ENCODE measurements at regions not wholly inside any gene's neighbourhood (a gene's known extent, or its start where the extent isn't known, plus 50 kb on each side); places are given as distances from the start of the nearest gene placed in this dataset.

DNA sequence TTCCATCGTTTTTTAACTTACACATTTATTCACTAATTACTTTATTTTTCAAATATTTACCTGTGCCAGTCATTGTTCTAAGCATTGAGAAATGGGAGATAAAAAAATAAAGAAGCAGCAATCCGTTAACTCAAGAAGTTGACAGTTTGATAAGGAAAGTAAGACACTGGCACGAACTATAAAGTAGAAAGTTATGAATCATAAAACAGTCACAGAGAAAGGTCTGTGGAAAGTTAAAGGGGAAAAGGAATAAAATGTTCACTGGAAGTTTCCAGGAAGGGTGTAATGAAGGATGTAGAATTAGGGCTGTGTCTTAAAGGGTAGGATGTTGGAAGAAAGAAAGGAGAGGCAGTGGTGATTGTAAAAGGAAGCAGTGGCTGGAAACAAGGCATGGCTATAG is 118.9 kb downstream of the RDH14 start:
- H3K4me3 ChIP-seq (ENCODE audit: low read depth, low read length): no peak overlapping the region
- POLR2A ChIA-PET: no interaction called here
- TF ChIP-seq, protein P1, sequence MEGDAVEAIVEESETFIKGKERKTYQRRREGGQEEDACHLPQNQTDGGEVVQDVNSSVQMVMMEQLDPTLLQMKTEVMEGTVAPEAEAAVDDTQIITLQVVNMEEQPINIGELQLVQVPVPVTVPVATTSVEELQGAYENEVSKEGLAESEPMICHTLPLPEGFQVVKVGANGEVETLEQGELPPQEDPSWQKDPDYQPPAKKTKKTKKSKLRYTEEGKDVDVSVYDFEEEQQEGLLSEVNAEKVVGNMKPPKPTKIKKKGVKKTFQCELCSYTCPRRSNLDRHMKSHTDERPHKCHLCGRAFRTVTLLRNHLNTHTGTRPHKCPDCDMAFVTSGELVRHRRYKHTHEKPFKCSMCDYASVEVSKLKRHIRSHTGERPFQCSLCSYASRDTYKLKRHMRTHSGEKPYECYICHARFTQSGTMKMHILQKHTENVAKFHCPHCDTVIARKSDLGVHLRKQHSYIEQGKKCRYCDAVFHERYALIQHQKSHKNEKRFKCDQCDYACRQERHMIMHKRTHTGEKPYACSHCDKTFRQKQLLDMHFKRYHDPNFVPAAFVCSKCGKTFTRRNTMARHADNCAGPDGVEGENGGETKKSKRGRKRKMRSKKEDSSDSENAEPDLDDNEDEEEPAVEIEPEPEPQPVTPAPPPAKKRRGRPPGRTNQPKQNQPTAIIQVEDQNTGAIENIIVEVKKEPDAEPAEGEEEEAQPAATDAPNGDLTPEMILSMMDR (IDR thresholded peaks at IDR 0.05; ENCODE audit: insufficient read depth, low read depth, low read length): no peak
- DNase-seq (ENCODE audit: low read depth): no peak
- CTCF ChIA-PET: no interaction called here
- H3K27me3 ChIP-seq (ENCODE audit: control insufficient read depth, insufficient read depth, low read length): no peaks in the 10 kb centered on the region
- H3K36me3 ChIP-seq (ENCODE audit: control insufficient read depth, insufficient read depth, low read length): no peaks in the 10 kb centered on the region

DNA sequence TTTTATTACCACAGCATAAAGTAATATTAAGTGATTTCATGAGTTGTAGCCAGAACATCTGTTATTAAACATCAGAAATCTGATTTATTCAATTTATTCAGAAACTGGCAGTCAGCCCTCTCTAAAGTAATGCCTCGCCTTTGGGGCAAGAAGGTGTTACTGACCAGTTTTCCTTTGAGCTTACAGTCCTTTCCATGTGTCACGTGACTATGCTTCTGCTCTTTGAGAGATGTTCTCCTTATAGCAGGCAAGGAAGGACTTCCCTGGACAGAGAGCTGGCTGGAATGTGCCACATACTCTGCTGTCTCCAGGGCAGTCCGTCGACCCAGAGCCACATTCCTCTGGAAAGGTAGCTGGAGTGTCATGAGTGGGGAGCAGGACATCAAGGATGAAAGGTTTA is 119.7 kb downstream of the RDH14 start:
- no peaks in the 10 kb centered on the region for H3K27me3 ChIP-seq (ENCODE audit: control insufficient read depth, insufficient read depth, low read length)
- H3K4me3 ChIP-seq (ENCODE audit: low read depth, low read length): no peak overlapping the region
- TF ChIP-seq, protein P1 (IDR thresholded peaks at IDR 0.05; ENCODE audit: insufficient read depth, low read depth, low read length): no peak
- no peak for DNase-seq (ENCODE audit: low read depth)
- ChIA-PET CTCF (interaction anchor here (1.5 kb wide), 1 partner anchor 79 kb away, joined by 3 read pairs; no protein-coding TSS in a partner anchor), POLR2A (no interaction called here)
- H3K36me3 ChIP-seq (ENCODE audit: control insufficient read depth, insufficient read depth, low read length): no peaks in the 10 kb centered on the region

DNA sequence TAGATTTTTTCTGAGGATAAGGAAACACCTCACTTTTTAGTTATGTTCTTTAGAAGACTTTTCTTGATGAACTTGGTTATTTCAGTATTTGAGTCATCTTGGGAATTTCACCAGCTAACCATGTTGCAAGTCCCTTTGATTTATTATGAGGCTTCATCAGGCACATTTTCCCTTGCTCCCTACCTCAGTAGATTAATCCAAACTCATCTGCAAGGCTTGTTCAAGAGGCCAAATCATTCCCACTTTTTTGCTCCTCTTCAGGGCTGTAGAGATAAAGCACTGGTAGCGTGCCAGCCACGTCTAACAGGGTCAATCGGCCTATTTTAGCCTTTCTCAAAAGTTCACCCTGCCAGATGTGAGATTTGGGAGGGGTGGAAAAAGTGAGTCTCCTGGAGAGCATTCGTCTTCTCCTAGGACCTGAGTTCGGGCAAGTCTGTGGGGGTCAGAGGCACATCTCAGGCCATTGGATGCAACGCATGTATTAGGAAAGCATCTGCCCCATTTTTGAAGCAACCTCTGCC is 120.3 kb downstream of the RDH14 start:
- ChIA-PET POLR2A (no interaction called here), CTCF (interaction anchor here (0.8 to 3.2 kb wide), 5 partner anchors 10 to 80 kb away, joined by 3 to 8 read pairs (median 3); no protein-coding TSS in a partner anchor)
- TF ChIP-seq, protein P1 (IDR thresholded peaks at IDR 0.05; ENCODE audit: insufficient read depth, low read depth, low read length): no peak
- no peak for DNase-seq (ENCODE audit: low read depth)
- no peak overlapping the region for H3K4me3 ChIP-seq (ENCODE audit: low read depth, low read length)
- no peaks in the 10 kb centered on the region for H3K27me3 ChIP-seq (ENCODE audit: control insufficient read depth, insufficient read depth, low read length)
- no peaks in the 10 kb centered on the region for H3K36me3 ChIP-seq (ENCODE audit: control insufficient read depth, insufficient read depth, low read length)

DNA sequence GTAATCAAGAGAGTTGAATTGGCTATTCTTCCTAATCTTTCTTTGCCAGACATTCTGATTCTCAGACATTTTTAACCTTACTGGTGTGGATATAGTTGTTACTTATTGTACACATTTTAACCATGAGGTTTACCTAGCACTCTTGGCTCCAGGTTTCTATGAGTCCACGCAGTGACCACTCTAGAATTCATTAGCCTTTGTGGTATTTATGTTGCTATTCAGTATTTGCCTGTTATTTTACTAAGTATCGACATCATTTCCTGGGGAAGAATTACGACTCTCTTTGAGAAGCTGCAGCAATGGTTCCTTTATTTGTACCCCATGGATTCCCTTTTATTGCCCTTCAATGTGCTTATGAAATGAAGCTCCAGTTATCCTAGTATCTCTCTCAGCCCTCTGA is 120.7 kb downstream of the RDH14 start:
- no peaks in the 10 kb centered on the region for H3K36me3 ChIP-seq (ENCODE audit: control insufficient read depth, insufficient read depth, low read length)
- H3K4me3 ChIP-seq (ENCODE audit: low read depth, low read length): no peak overlapping the region
- H3K27me3 ChIP-seq (ENCODE audit: control insufficient read depth, insufficient read depth, low read length): no peaks in the 10 kb centered on the region
- DNase-seq (ENCODE audit: low read depth): no peak
- POLR2A ChIA-PET: no interaction called here
- TF ChIP-seq, protein P1 (IDR thresholded peaks at IDR 0.05; ENCODE audit: insufficient read depth, low read depth, low read length): no peak
- CTCF ChIA-PET: interaction anchor here (0.8 to 3.2 kb wide), 5 partner anchors 10 to 80 kb away, joined by 3 to 8 read pairs (median 3); no protein-coding TSS in a partner anchor

DNA sequence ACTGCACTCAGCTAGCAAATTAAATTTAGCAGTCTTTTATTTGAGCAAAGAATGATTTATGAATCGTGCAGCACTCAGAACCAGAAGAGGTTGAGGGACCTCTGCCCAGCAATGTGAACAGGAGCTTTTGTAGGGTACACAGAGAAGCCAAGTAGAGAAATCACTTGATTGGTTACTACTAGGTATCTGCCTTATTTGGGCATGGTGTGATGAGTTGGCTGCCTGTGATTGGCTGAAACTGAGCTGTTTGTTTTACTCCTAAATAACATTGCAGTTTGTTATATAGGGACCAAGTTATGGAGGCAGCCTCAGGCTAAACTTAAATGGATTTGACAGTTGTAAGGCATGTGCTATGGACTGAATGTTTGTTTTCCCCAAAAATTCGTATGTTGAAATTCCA is 122.5 kb downstream of the RDH14 start:
- DNase-seq (ENCODE audit: low read depth): no peak
- no peaks in the 10 kb centered on the region for H3K27me3 ChIP-seq (ENCODE audit: control insufficient read depth, insufficient read depth, low read length)
- CTCF ChIA-PET: interaction anchor here (1.0 to 3.2 kb wide), 3 partner anchors 12 to 83 kb away, joined by 3 to 11 read pairs (median 8); no protein-coding TSS in a partner anchor
- POLR2A ChIA-PET: no interaction called here
- H3K36me3 ChIP-seq (ENCODE audit: control insufficient read depth, insufficient read depth, low read length): no peaks in the 10 kb centered on the region
- TF ChIP-seq, protein P1 (IDR thresholded peaks at IDR 0.05; ENCODE audit: insufficient read depth, low read depth, low read length): no peak
- H3K4me3 ChIP-seq (ENCODE audit: low read depth, low read length): no peak overlapping the region

Data from BJ (cell line).